Mesothelial cell of epicardium (in vitro differentiated cells): ENCODE measurements at regions not wholly inside any gene's neighbourhood (a gene's known extent, or its start where the extent isn't known, plus 50 kb on each side); places are given as distances from the start of the nearest gene placed in this dataset.

ENCODE experiments used
- DNase-seq, 2 experiments: peaks; one replicate each; pipeline ENCODE4 v3.0.0; 2021; ENCODE audit warnings: low spot score in 2 of 2; ENCODE audit not compliant: unreplicated experiment in 2 of 2
- H3K27ac Mint-ChIP-seq: 2 replicates; pipeline ENCODE4 v1.8.0; 2021; ENCODE audit warnings: mixed read lengths
- H3K27me3 Mint-ChIP-seq: 2 replicates; pipeline ENCODE4 v1.8.0; 2021; ENCODE audit warnings: low read depth, mixed read lengths
- H3K36me3 Mint-ChIP-seq: 2 replicates; pipeline ENCODE4 v1.8.0; 2021; ENCODE audit warnings: mixed read lengths
- H3K4me1 Mint-ChIP-seq: 2 replicates; pipeline ENCODE4 v1.8.0; 2021; ENCODE audit warnings: mixed read lengths
- H3K4me3 Mint-ChIP-seq: 2 replicates; pipeline ENCODE4 v1.8.0; 2021; ENCODE audit warnings: mild to moderate bottlenecking, moderate library complexity, mixed read lengths
- H3K9me3 Mint-ChIP-seq: 2 replicates; pipeline ENCODE4 v1.8.0; 2021; ENCODE audit warnings: mixed read lengths
- CTCF ChIP-seq: fragments of 200-600 bp; sonication (generic); IDR thresholded peaks from one replicate; pipeline ENCODE4 v1.5.0; 2021; ENCODE audit warnings: antibody characterized with exemption; ENCODE audit not compliant: unreplicated experiment

GRCh38 chr1:56345831-56346230, 233.5 kb downstream of the PLPP3 start:
- Mint-ChIP-seq H3K4me3 (no peak overlapping the region), H3K9me3 (peaks cover 53% of the 10 kb centered on the region), H3K4me1 (no peaks in the 10 kb centered on the region), H3K27ac (no peak overlapping the region), H3K27me3 (no peaks in the 10 kb centered on the region), H3K36me3 (peaks cover 23% of the 10 kb centered on the region)
- no peak for DNase-seq
- no peak for TF ChIP-seq CTCF

- H3K4me1 Mint-ChIP-seq = peaks cover 2% of the 10 kb centered on the region
- no peak for DNase-seq
- H3K27ac Mint-ChIP-seq = no peak overlapping the region
- peaks cover 32% of the 10 kb centered on the region for H3K9me3 Mint-ChIP-seq
- no peak overlapping the region for H3K4me3 Mint-ChIP-seq
- H3K27me3 Mint-ChIP-seq = no peaks in the 10 kb centered on the region
- peaks cover 12% of the 10 kb centered on the region for H3K36me3 Mint-ChIP-seq
- no peak for TF ChIP-seq CTCF
These were observed 238.4 kb downstream of the PLPP3 start for GRCh38 chr1:56340977-56341376.

GRCh38 chr1:56339786-56340465, 239.4 kb downstream of the PLPP3 start:
- no peak overlapping the region for H3K27ac Mint-ChIP-seq

GRCh38 chr1:56339093-56339492, 240.3 kb downstream of the PLPP3 start:
- no peak overlapping the region for H3K27ac Mint-ChIP-seq
- H3K27me3 Mint-ChIP-seq = no peaks in the 10 kb centered on the region
- no peak overlapping the region for H3K4me3 Mint-ChIP-seq
- peaks cover 2% of the 10 kb centered on the region for H3K36me3 Mint-ChIP-seq
- H3K9me3 Mint-ChIP-seq = peaks cover 16% of the 10 kb centered on the region
- peaks cover 3% of the 10 kb centered on the region for H3K4me1 Mint-ChIP-seq
- no peak for DNase-seq
- no peak for TF ChIP-seq CTCF

More at GRCh38 chr1:56339786-56340465, 239.4 kb downstream of the PLPP3 start:
- Mint-ChIP-seq H3K36me3 (peaks cover 7% of the 10 kb centered on the region), H3K4me1 (peaks cover 3% of the 10 kb centered on the region), H3K27me3 (no peaks in the 10 kb centered on the region), H3K9me3 (peaks cover 24% of the 10 kb centered on the region), H3K4me3 (no peak overlapping the region)
- DNase-seq = no peak
- no peak for TF ChIP-seq CTCF

GRCh38 chr1:56336982-56337381, 242.4 kb downstream of the PLPP3 start:
- H3K9me3 Mint-ChIP-seq = peaks cover 15% of the 10 kb centered on the region
- TF ChIP-seq CTCF = no peak
- H3K27ac Mint-ChIP-seq = no peak overlapping the region
- no peak for DNase-seq
- no peak overlapping the region for H3K4me3 Mint-ChIP-seq
- peaks cover 7% of the 10 kb centered on the region for H3K4me1 Mint-ChIP-seq
- H3K27me3 Mint-ChIP-seq = no peaks in the 10 kb centered on the region
- peaks cover 2% of the 10 kb centered on the region for H3K36me3 Mint-ChIP-seq
